NCI-H460 (cell line): ENCODE measurements at regions not wholly inside any gene's neighbourhood (a gene's known extent, or its start where the extent isn't known, plus 50 kb on each side); places are given as distances from the start of the nearest gene placed in this dataset.
A peak's percentile ranks its signal among the peaks of the same experiment; 100 is the strongest.

Experiments used
- DNase-seq: peaks from one replicate; pipeline ENCODE4 v3.0.0-alpha.2; 2016; ENCODE audit warnings: low read depth; ENCODE audit errors: extremely low read depth

DNA sequence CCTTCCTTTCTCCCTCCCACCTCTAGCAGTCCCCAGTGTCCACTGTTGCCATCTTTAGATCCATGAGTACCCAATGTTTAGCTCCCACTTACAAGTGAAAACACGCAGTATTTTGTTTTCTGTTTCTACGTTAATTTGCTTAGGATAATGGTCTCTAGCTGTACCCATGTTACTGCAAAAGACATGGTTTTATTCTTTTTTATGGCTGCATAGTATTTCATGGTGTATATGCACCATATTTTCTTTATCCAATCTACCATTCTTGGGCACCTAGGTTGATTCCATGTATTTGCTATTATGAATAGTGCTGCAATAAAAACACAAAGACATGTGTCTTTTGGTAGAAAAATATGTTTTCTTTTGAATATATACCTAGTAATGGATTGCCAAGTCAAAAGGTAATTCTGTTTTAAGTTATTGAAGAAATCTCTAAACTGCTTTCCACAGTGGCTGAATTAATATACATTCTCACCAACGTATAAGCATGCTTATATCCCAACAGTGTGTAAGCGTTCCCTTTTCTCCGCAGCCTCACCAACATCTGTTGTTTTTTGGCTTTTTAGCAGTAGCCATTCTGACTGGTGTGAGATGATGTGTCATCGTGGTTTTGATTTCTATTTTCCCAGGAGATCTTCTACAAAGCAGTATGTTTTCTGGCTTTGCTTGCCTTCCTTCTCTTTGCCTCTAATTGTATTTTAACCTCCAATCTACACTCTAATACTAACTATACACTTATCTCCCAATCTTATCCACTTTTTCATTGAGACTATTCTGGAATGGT, 179.5 kb upstream of the PHF14 start:
- DNase-seq: no peak

DNA sequence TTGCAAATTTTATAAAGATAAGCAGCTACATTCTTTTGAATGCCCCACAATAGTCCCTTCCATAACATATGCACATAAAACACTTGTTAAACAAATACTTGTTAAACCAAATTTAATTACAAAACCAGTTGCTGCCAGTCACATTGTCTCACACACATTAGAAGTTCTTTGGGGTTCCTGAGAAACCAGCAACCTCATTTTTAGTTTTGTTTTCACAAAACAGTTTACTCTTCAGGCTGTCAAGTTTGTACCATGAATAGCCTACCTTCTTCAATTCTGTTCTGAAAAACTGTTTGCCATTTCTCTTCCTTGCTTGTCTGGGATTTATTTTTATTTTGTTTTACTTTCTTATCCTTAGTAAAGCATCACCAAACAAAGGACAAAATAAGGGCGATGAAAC, 176.5 kb upstream of the PHF14 start:
- no peak for DNase-seq

DNA sequence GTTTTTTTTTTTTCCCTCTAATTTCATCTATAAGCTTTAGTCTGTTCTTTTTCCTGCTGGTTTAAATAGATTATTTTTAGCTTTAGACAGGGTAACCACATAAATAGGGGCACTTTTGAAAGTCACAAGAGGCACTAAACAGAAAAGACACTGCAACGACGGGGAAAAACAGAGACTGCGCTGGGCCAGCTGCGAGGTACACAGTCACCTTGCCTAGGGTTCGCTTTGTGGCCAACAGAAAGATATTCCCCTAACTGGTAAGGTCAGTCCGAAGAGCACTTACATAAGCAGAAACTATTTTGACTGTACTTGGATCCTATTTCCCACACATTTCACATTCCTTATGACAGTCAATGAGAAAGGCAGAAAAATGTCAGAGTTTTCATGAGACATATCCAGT, 175.6 kb upstream of the PHF14 start:
- DNase-seq: no peak

DNA sequence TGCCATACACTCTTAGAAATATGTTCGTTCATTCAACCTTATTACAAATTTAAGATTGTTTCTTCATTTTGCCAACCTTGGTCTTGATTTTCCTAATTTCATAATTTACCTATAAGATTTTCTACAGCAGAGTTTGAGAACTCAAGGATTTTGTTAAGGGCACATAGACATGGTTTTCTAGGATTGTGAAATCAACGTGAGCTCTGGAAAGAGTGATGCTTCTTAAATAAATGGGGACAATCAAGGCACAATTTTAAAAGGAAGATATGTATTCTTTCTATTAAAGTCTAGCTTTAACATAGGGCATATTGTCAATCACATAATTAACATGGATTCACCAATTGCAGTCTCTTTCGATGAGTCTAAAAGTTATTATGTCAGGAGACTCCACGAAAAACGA, 174.2 kb upstream of the PHF14 start:
- DNase-seq: no peak

DNA sequence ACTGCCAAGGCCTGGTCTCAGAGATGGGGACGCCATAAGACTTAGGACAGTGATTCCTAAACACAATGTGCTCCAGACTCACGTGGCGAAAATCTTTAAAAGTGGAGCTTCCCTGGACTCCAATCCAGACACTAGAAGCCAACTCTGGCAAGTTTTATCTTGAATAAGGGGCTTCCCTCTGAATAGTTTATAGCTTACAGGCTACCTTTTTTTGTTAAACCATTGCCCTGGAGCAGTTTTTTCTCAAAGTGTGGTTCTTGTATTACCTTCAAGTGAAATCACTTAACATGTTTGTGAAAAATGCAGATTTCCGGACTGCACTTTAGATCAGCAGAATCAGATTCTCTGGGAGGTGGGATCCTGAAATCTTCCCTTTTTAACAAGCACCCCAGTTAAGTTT, 171.7 kb upstream of the PHF14 start:
- no peak for DNase-seq

DNA sequence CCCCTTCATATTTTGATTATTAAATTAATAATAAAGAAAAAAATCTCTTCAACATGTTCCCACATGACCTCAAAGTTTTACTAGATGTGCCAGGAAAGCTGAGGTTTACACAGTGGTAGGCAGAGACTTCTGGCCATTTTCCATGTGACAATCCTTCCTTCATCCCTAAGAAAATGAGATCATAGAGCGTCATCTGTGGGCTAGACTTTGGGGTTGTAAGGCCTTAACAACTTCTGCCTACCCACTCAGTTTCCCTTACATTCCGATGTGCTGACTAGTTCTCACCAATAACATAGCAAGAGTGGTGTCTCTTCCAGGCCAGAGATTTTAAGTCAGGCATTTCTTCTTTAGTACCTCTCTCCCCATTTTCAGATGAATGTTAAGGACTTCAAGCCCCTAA, 171.1 kb upstream of the PHF14 start:
- DNase-seq: no peak

DNA sequence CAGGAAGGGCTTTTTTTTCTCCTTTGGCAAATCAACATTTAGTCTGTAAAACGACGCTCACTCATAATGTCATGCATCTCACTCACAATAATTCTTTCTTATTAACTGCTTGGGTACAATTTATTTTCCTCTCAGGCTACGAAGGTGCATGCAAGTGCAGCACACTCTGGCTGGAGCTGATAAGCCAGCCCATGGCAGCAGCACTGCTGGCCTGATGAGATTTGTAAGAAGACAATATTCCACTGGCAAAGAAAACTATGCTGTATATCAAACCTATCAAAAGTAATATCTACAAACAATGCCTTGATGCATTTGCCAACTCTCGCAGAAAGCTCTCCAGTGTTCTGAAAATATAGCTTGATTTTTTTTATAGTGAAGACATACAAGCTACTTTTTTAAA, 170.0 kb upstream of the PHF14 start:
- DNase-seq: no peak

DNA sequence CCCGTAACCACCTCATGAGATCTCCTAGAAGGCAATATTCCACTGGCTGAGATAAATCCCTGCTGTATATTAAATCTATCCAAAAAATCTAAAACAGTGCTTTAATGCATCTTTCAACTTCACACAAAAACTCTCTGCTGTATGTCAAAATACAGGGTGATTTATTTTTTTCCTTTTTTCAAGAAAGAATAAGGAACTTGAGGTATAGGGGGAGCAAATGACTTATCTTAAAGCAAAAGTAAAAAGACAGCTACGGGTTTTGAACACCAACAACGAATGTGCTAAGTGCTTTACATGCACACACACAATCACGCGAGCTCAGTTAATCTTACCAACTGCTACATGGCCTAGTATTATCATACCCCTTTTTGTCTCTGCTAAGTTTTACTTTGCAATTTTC, 168.9 kb upstream of the PHF14 start:
- DNase-seq: no peak

DNA sequence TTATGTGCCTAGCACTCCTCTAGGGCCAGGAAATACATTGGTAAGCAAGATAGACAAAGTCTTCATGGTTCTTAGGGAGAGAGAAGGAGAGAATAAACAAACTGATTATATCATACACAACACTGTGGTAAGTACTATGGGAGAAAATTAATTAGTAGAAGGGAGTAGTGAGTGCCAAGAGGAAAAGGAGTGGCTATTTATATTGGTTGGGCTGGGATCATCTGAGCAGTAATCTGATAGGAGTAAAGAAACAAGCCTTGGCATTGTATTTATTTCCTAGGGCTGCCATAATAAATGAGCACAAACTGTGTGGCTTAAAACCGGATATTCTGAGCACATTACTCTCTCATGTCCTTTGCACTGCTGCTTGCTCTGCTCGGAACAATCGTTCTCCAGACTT, 158.1 kb upstream of the PHF14 start:
- no peak for DNase-seq

DNA sequence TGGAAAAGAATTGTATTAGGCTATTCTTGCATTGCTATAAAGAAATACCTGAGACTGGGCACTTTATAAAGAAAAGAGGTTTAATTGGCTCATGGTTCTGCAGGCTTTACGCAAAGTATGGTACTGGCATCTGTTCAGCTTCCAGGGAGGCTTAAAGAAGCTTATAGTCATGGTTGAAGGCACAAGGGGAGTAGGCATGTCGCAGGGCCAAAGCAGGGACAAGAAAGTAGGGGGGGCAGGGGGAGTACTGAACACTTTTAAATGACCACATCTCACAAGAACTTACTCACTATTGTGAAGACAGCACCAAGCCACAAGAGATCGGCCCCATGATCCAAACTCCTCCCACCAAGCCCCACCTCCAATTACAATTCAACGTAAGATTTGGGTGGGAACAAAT, 152.5 kb upstream of the PHF14 start:
- no peak for DNase-seq

DNA sequence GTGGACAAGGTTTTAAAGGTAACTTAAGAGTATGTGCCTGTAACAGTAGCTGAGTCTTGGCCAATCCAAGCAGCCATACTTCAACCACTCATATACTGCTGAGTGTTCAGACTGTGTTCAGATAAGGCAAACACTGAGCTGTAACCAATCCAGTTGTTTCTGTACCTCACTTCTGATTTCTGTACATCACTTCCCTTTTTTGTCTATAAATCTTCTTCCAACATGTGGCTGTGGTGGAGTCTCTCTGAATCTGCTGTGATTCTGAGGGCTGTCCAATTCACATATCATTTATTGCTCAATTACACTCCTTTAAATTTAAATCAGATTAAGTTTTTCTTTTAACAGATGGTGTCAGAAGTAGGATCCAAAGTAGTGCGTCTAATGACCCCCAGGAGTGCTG, 149.5 kb upstream of the PHF14 start:
- DNase-seq: no peak

DNA sequence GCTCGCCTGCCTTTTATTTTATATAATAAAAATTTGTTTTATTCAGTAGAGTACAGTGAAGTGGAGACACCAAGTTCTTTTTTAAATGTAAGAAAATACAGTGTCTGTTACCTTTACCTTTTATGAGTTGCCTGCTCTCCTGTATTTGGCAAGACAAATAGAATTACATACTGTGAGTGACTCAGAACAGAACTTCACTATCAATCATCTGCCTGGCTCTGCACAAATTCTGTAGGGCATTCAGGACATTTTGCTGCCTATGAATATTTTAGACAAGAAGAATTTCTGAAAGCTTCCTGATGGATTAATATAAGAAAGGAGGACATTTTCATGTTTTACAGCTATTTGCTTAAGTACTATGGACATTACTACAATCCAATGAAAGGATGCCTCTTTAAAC, 135.4 kb upstream of the PHF14 start:
- DNase-seq: no peak

DNA sequence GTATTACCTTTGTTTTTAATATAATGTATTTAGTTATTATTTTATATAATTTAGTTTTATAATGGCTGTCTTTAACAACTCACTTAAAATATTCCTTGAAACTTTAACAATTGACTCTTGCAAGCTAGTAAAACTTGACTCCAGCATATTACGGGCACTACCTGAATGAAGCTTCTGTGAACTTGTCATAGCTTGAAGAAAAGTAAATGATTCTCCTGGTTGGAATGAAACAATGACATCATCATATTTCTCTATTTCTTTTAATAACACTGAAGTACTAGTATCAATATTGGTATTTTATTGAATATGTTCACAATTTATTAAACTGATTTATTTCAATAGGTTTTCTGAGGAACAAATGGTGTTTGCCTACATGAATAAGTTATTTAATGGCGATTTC, 128.4 kb upstream of the PHF14 start:
- no peak for DNase-seq

DNA sequence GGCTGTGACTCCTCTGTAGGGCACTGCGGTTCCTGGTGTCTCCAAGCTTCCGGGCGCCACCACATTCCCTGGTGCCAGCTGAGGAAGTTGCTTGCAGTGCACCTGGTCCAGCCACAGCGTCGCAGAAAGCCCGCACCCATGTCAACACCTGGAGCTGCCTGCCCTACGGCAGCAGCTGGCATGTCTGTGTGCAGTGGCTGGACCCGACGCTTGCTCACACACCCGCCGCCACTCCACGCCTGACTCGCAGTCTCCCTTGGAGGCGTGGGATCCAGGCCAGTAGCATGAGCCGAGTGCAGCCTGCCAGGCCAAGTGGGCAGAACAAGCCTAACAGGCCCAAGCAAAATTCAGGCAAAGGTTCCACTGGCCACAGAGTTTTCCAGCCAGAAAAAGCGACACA, 118.1 kb upstream of the PHF14 start:
- DNase-seq: no peak

DNA sequence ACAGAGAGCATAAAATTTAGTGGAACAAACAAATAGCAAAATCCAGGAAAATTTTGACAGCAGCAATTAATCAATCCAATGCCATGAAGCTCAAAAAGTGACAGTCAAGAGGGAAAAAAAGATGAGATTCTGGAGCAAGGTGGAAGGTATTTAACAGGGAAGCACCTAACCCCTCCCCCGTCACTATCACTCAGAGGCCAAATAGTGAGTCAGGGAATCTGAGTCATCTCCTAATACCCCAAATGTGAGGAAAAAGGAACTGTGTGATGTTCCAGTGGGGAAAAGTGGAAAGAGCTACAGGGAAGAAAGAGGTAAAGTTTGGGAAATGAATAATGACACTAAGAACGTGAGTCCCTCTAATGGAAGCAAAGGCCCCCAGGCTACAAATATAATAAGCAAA, 113.2 kb upstream of the PHF14 start:
- DNase-seq: peak; percentile 5

DNA sequence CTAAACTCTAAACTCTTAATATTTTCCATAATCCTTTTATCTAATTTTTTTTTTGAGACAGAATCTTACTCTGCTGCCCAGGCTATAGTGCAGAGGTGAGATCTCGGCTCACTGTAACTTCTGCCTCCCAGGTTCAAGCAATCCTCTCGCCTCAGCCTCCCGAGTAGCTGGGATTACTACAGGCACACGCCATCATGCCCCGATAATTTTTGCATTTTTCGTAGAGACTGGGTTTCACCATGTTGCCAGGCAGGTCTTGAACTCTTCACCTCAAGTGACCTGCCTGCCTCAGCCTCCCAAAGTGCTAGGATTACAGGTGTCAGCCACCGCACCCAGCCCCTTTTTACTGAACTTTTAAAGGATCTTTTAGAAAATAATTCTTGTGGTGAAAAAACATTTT, 110.2 kb upstream of the PHF14 start:
- DNase-seq: no peak

DNA sequence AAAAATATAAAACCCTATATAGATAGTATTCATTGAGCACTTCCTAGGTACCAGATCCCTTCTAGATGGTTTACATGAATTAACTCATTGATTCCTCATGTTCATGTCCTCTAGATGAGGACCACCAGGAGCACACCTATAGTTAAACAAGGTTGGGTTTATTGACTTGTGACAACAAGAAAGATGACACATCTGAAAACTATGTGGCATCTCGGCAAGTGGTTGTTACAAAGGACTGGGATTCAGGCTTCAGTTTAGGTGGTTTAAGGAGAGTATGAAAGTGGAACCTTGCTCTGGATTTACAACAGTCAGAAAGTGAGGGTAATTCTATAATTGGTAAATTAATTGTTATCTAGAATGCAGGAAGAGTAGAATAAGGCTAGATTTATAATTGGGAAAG, 99.0 kb upstream of the PHF14 start:
- no peak for DNase-seq

DNA sequence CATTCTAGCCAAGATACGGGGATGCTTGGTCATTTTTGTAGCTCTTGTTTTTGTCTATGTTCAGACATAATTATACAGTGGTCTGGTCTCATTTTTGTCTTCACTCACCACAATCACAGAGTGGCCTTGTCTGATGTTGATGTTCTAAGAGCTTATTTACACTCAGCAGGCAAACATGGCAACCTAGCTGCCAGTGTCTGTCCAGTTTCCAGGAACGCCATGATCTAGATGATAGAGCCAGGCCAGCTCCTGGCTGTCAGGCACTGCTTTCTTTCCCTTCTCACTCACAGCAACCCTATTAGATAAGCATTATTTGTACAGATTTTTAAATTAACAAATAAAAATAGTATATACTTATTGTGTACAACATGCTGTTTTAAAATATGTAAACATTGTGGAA, 98.6 kb upstream of the PHF14 start:
- DNase-seq: no peak

DNA sequence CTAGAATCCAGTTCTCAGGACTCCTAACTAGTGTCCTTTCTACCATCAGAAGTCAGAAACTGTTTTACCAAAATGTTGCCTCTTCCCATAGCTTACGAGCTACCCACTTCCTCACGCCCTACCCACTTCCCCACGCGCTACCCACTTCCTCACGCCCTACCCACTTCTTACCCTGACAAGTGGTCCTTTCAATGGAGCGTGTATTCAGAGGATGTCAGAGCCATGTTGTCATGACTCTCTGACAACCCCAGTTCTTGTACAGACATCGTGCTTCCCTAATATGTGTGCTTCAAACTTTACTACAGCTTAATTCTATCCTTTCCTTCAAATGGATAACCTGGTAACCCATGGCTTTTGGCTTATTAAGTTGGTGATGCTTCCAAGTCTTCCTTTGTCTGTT, 84.8 kb upstream of the PHF14 start:
- no peak for DNase-seq

DNA sequence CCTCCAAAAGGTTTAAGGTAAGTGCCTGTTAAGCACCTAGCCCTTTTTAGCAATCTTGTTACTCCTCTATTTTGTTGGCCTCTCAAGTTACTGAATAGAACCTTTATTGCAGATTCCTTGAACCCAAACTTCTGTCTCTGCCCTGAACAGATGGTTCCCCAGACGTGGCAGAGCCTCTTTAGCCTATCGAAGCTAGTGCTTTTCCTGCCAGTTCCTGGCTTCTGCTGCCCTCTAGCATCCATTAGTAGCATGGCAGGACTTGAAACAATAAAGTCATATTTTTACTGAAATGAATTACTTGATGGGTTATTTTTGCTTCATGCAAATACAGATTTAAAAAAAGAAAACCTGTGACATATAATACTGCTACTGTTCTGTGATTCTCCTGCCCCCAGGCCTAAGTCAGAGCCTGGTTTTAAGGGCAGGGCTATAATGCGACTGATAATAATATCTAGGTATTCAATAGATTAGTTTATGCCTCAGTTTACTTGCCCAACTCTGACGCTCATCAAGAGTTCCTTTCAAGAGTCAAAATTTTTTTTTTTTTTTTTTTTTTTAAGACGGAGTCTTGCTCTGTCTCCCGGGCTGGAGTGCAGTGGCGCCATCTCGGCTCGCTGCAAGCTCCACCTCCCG, 84.3 kb upstream of the PHF14 start:
- peak; percentile 50 for DNase-seq

DNA sequence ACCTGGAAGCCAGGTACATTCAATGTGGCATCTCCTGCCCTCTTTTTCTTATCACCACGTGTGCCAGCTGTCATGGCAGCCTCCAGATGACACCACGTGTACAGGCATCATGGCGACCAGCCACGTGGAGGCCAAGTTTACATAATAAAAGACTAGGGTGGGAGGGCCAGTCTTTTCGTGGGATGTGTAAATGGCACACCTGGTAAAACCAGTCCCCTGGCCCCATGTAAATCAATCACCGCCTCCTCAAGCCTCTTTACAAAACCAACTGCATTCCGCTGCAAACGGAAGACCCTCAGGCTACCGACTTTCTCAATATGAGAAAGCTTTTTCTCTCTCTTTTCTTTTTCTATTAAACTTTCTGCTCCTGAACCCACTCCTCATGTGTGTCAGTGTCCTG, 65.1 kb upstream of the PHF14 start:
- no peak for DNase-seq

DNA sequence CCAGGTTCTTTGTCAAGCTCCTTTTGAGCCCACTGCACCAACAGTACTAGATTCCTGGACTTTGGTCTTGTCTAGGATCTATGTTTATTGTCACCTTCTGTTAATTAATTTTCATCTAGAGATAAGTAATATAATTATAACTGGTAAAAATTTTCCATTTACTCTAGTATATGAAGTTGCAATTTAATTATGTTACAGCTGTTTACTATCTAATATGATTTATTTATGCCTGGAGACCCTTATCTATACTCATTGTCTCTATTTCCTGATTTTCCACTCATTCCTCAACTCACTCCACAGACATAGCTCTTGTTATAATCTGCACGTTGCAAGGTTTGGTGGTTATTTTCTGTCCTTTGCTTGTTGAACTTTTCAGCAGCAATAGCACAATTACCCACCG, 63.2 kb upstream of the PHF14 start:
- no peak for DNase-seq

DNA sequence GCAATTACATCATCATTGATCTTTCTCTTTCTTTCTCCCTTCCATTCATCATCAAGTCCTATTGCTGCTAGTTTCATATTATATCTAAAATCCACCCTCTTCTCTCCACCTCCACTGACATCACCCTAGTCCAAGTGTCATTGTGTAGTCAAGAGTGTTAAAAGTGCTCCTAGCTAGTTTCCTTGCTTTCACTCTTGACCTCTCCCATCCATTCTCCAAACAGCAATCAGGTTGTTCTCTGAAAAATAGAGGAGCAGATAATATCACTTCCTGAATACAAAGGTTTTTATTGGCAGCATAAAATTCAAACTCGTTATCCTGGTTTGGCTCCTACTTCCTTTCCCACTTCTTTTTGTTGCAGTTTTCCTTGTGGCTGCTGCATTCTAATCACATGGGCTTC, 61.6 kb upstream of the PHF14 start:
- no peak for DNase-seq
